HepG2 (cell line): ENCODE measurements at regions not wholly inside any gene's neighbourhood (a gene's known extent, or its start where the extent isn't known, plus 50 kb on each side); places are given as distances from the start of the nearest gene placed in this dataset.

ENCODE experiments used
- ATAC-seq: fragments of 200-7000 bp; cut with Tn5 transposase; 3 replicates; pipeline ENCODE4 v1.9.1; 2020; ENCODE audit warnings: mild to moderate bottlenecking, moderate library complexity
- BruUV-seq: library from RNA; stranded (reverse); fragments of 400-500 nt; replicated peaks from 2 replicates; lab custom pipeline; 2021; lab: Mats Ljungman, UMichigan
- CTCF ChIA-PET: fragments of 300-600 bp; formaldehyde crosslinking; extraction: SDS; loops from one replicate; lab custom pipeline; 2021; ENCODE audit warnings: low total read pairs, inconsistent platforms, low intra/inter-chr PET ratio; lab: Yijun Ruan, JAX
- POLR2A ChIA-PET: fragments of 350-600 bp; sonication (Branson Sonifier 250); formaldehyde crosslinking; loops from one replicate; lab custom pipeline; 2020; ENCODE audit warnings: antibody characterized with exemption, inconsistent platforms; lab: Yijun Ruan, JAX
- DNase-seq: peaks from one replicate; pipeline ENCODE4 v3.0.0-alpha.2; 2015; ENCODE audit warnings: low spot score
- FAIRE-seq: peaks from 3 replicates; lab custom pipeline; 2011; peaks lifted over from hg19 to GRCh38; lab: Jason Lieb, UNC
- H2AFZ ChIP-seq: one replicate; pipeline ENCODE4 v1.6.1; 2011; ENCODE audit warnings: low read length, inconsistent platforms
- H3K27ac ChIP-seq: fragments of 300-600 bp; 3 replicates; pipeline ENCODE4 v1.8.0; 2011; ENCODE audit warnings: mixed run types, mild to moderate bottlenecking, mixed read lengths, low read length, inconsistent platforms; ENCODE audit not compliant: insufficient read depth; ENCODE audit errors: extremely low read length
- H3K27me3 ChIP-seq, 2 experiments: fragments of 200-600 bp in 1 of 2; 2 replicates in 1 of 2; 3 replicates in 1 of 2; pipeline versions ENCODE4 v1.6.0 to v1.8.0; 2011; ENCODE audit warnings: low read length in 2 of 2, mild to moderate bottlenecking in 2 of 2, moderate library complexity in 2 of 2, inconsistent platforms in 1 of 2; ENCODE audit not compliant: insufficient read depth in 2 of 2, control insufficient read depth in 1 of 2
- H3K36me3 ChIP-seq, 2 experiments: fragments of 200-600 bp in 1 of 2; replicated peaks in 1 of 2; 2 replicates in 1 of 2; 3 replicates in 1 of 2; pipeline versions ENCODE4 v1.5.1 to v1.8.0; 2011; ENCODE audit warnings: low read length in 2 of 2, inconsistent platforms in 1 of 2; ENCODE audit not compliant: insufficient read depth in 2 of 2, control insufficient read depth in 1 of 2
- H3K4me1 ChIP-seq: 2 replicates; pipeline ENCODE4 v1.5.1; 2012; ENCODE audit warnings: low read length, inconsistent platforms; ENCODE audit not compliant: insufficient read depth
- H3K4me2 ChIP-seq: 2 replicates; pipeline ENCODE4 v1.6.0; 2011; ENCODE audit warnings: low read depth, low read length, inconsistent platforms
- H3K4me3 ChIP-seq, 3 experiments: fragments of 200-600 bp in 1 of 3; sonication (generic), shearing (Covaris generic) in 1 of 3; replicated peaks in 1 of 3; 2 replicates each; pipeline ENCODE4 v1.5.1; 2011 to 2016; ENCODE audit warnings: low read length in 3 of 3, inconsistent platforms in 2 of 3, low read depth in 2 of 3, mild to moderate bottlenecking in 2 of 3, control low read depth in 1 of 3, mixed read lengths in 1 of 3; ENCODE audit not compliant: insufficient read depth in 1 of 3
- H3K79me2 ChIP-seq: one replicate; pipeline ENCODE4 v1.6.1; 2011; ENCODE audit warnings: low read length, inconsistent platforms; ENCODE audit not compliant: insufficient read depth
- H3K9ac ChIP-seq: 2 replicates; pipeline ENCODE4 v1.6.0; 2011; ENCODE audit warnings: mild to moderate bottlenecking, low read depth, low read length, inconsistent platforms; ENCODE audit not compliant: insufficient read depth
- H3K9me3 ChIP-seq: 2 replicates; pipeline ENCODE4 v1.5.1; 2012; ENCODE audit warnings: mild to moderate bottlenecking, low read length
- H4K20me1 ChIP-seq: 2 replicates; pipeline ENCODE4 v1.6.0; 2011; ENCODE audit warnings: inconsistent platforms, mild to moderate bottlenecking, low read length, moderate library complexity; ENCODE audit not compliant: insufficient read depth
- EZH2 ChIP-seq: conservative IDR thresholded peaks from 2 replicates; pipeline ENCODE4 v1.6.1; 2012; ENCODE audit warnings: mild to moderate bottlenecking, low read depth, low read length, moderate library complexity
- FOXM1 ChIP-seq: sonication (generic); formaldehyde crosslinking; IDR thresholded peaks from 2 replicates; pipeline ENCODE4 v1.5.0; 2020; ENCODE audit warnings: missing genetic modification reagents
- ISL2 ChIP-seq: sonication (generic); formaldehyde crosslinking; IDR thresholded peaks from 2 replicates; pipeline ENCODE4 v1.5.0; 2020; ENCODE audit warnings: missing genetic modification reagents
- RERE ChIP-seq: IDR thresholded peaks from 2 replicates; pipeline ENCODE4 v1.6.1; 2016; ENCODE audit warnings: low read depth, missing genetic modification reagents, missing compliant biosample characterization
- RNF2 ChIP-seq: fragments of 450-650 bp; conservative IDR thresholded peaks from 2 replicates; pipeline ENCODE4 v1.6.1; 2016; ENCODE audit warnings: low read depth
- ZBTB8A ChIP-seq: sonication (generic); formaldehyde crosslinking; IDR thresholded peaks from 2 replicates; pipeline ENCODE4 v1.4.0; 2020; ENCODE audit warnings: mild to moderate bottlenecking, low read depth, missing genetic modification reagents, borderline replicate concordance
- ZC3H13 ChIP-seq: sonication (generic); formaldehyde crosslinking; IDR thresholded peaks from 2 replicates; pipeline ENCODE4 v1.8.1; 2023; ENCODE audit warnings: mild to moderate bottlenecking, missing genetic modification reagents, moderate library complexity
- ZFP36 ChIP-seq: fragments of 150-350 bp; IDR thresholded peaks from 2 replicates; pipeline ENCODE4 v1.6.1; 2018; ENCODE audit warnings: borderline replicate concordance, low read length, low read depth; ENCODE audit not compliant: partially characterized antibody
- ZNF629 ChIP-seq: sonication (generic); formaldehyde crosslinking; conservative IDR thresholded peaks from 2 replicates; pipeline ENCODE4 v1.5.0; 2020; ENCODE audit warnings: missing genetic modification reagents
- ZSCAN5A ChIP-seq: sonication (generic); formaldehyde crosslinking; IDR thresholded peaks from 2 replicates; pipeline ENCODE4 v1.8.0; 2022; ENCODE audit warnings: mild to moderate bottlenecking, missing genetic modification reagents, borderline replicate concordance
- WGBS: methylation state at CpG from one replicate; pipeline ENCODE4 v1.1.6; 2017; ENCODE audit warnings: low lambda C conversion rate; 5-methylcytosine and 5-hydroxymethylcytosine counted together
- in situ Hi-C: cut with HindIII; loops from 2 replicates; pipeline ENCODE4 v1.10.0; 2017; ENCODE audit warnings: low pct_unique_long_range_greater_than_20kb; ENCODE audit not compliant: extremely low pct_ligation_motif_present
- intact Hi-C: fragments of 100-400 bp; cut with micrococcal nuclease; formaldehyde crosslinking; loops from one replicate; pipeline ENCODE4 v1.10.0; 2022; ENCODE audit not compliant: unreplicated experiment
- TF ChIP-seq, protein P1 (sequence below): sonication (generic); formaldehyde crosslinking; IDR thresholded peaks from 2 replicates; pipeline ENCODE4 v1.8.1; 2023; ENCODE audit warnings: missing genetic modification reagents, inconsistent platforms, borderline replicate concordance

- in situ Hi-C loops: no loop called here
- H2AFZ ChIP-seq: no peak overlapping the region
- intact Hi-C loops: no loop called here
- ChIA-PET CTCF (no interaction called here), POLR2A (interaction anchor here (1.0 kb wide), 1 partner anchor 59 kb away, joined by 3 read pairs; the partner anchor contains the start of gene EXOC6)
- no peak overlapping the region for H3K9ac ChIP-seq
- ATAC-seq: no peak
- no peak overlapping the region for H3K4me2 ChIP-seq
- no peak overlapping the region for H3K27ac ChIP-seq
- H4K20me1 ChIP-seq: no peaks in the 10 kb centered on the region
- no peak overlapping the region for H3K4me3 ChIP-seq
- 40% methylated on average over 8 of the region's 8 CpGs for WGBS
- H3K27me3 ChIP-seq: peaks cover 0 to 15% of the 10 kb centered on the region in 2 experiments; a peak in 1 of 5 replicates
- BruUV-seq: no TSS peak
- no peak for FAIRE-seq
- H3K79me2 ChIP-seq: no peaks in the 10 kb centered on the region
- H3K36me3 ChIP-seq: no peaks in the 10 kb centered on the region
- H3K4me1 ChIP-seq: peaks cover 11% of the 10 kb centered on the region
- no peaks in the 10 kb centered on the region for H3K9me3 ChIP-seq
- peak; percentile 53; the same call in 1 of the 2 replicates for TF ChIP-seq RNF2
- TF ChIP-seq ZFP36: peak; percentile 72
- no peak for TF ChIP-seq ZC3H13 (CRISPR knock-in tag)
- DNase-seq: no peak
These were observed 59.3 kb upstream of the EXOC6 start for GRCh38 chr10:92789067-92789466.

DNA sequence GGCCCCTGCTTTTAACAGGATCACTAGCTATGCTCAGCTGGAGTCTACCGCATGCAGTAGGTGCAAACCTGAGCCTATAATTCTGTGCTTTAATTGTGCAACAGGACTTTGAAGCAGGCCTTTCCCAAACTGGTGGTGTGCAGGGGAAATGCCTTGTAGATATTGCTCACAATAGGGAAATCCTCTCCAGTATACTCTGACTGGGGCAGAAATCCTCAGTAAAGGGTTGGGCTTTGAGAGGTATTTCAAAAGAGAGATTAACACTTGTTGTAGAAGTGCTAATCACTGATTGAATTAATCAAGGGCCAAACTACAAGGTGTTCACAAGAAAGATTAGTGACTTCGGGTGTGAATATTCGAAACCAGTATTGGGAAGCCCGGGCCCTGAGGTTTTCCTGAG, 58.5 kb upstream of the EXOC6 start:
- CTCF ChIA-PET: no interaction called here
- H3K4me1 ChIP-seq: peaks cover 11% of the 10 kb centered on the region
- no peak for DNase-seq
- H2AFZ ChIP-seq: no peak overlapping the region
- no TSS peak for BruUV-seq
- no peaks in the 10 kb centered on the region for H3K9me3 ChIP-seq
- H4K20me1 ChIP-seq: no peaks in the 10 kb centered on the region
- H3K27me3 ChIP-seq: peaks cover 0 to 15% of the 10 kb centered on the region in 2 experiments; a peak in 1 of 5 replicates
- in situ Hi-C loops (no loop called here), intact Hi-C loops (no loop called here)
- no peaks in the 10 kb centered on the region for H3K36me3 ChIP-seq
- POLR2A ChIA-PET: interaction anchor here (1.0 kb wide), 1 partner anchor 59 kb away, joined by 3 read pairs; the partner anchor contains the start of gene EXOC6
- no peak for ATAC-seq
- no peak overlapping the region for H3K9ac ChIP-seq
- no peak overlapping the region for H3K27ac ChIP-seq
- no peak overlapping the region for H3K4me2 ChIP-seq
- H3K4me3 ChIP-seq: no peak overlapping the region
- WGBS: 38% methylated on average over 4 of the region's 4 CpGs
- H3K79me2 ChIP-seq: no peaks in the 10 kb centered on the region
- FAIRE-seq: no peak
- TF ChIP-seq ZNF629 (CRISPR knock-in tag): no peak
- no peak for TF ChIP-seq RERE (CRISPR knock-in tag)
- TF ChIP-seq EZH2: no peak
- TF ChIP-seq, protein P1, sequence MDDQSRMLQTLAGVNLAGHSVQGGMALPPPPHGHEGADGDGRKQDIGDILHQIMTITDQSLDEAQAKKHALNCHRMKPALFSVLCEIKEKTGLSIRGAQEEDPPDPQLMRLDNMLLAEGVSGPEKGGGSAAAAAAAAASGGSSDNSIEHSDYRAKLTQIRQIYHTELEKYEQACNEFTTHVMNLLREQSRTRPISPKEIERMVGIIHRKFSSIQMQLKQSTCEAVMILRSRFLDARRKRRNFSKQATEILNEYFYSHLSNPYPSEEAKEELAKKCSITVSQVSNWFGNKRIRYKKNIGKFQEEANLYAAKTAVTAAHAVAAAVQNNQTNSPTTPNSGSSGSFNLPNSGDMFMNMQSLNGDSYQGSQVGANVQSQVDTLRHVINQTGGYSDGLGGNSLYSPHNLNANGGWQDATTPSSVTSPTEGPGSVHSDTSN (CRISPR knock-in tag): no peak
- TF ChIP-seq FOXM1 (CRISPR knock-in tag): no peak
- TF ChIP-seq ZSCAN5A (CRISPR knock-in tag): no peak
- TF ChIP-seq ISL2 (CRISPR knock-in tag): no peak
- TF ChIP-seq ZBTB8A: no peak
